OCI-LY7 (cell line): ENCODE measurements at regions not wholly inside any gene's neighbourhood (a gene's known extent, or its start where the extent isn't known, plus 50 kb on each side); places are given as distances from the start of the nearest gene placed in this dataset.

Experiments
- CTCF ChIP-seq: fragments of 200-600 bp; sonication (generic); conservative IDR thresholded peaks from 2 replicates; pipeline ENCODE4 v1.5.1; 2014; ENCODE audit warnings: mild to moderate bottlenecking, antibody characterized with exemption, low read length, moderate library complexity, mixed read lengths
- EZH2phosphoT487 ChIP-seq: fragments of 200-600 bp; sonication (generic); IDR thresholded peaks from 2 replicates; pipeline ENCODE4 v1.6.1; 2018; ENCODE audit warnings: low read depth, borderline replicate concordance, mild to moderate bottlenecking, mixed run types, antibody characterized with exemption, low read length, moderate library complexity, mixed read lengths

- TF ChIP-seq CTCF (no peak), EZH2phosphoT487 (no peak)
Observed at GRCh38 chr4:28277931-28278330, 1417.3 kb downstream of the STIM2 start.
